Caco-2 (cell line): ENCODE measurements at regions not wholly inside any gene's neighbourhood (a gene's known extent, or its start where the extent isn't known, plus 50 kb on each side); places are given as distances from the start of the nearest gene placed in this dataset.

Experiments used
- BruUV-seq: library from RNA; stranded (reverse); fragments of 400-500 nt; replicated peaks from 2 replicates; lab custom pipeline; 2021; lab: Mats Ljungman, UMichigan
- CTCF ChIA-PET: fragments of 300-600 bp; sonication (Branson Sonifier 250); formaldehyde crosslinking; loops from one replicate; lab custom pipeline; 2022; ENCODE audit warnings: antibody characterized with exemption; lab: Charles Lee
- POLR2A ChIA-PET: fragments of 300-600 bp; sonication (Branson Sonifier 250); formaldehyde crosslinking; loops from one replicate; lab custom pipeline; 2022; ENCODE audit warnings: antibody characterized with exemption; lab: Charles Lee
- DNase-seq, 2 experiments: peaks; one replicate each; pipeline versions ENCODE4 v3.0.0 to v3.0.0-alpha.2; 2020 to 2022
- H3K27me3 ChIP-seq: replicated peaks from 2 replicates; pipeline ENCODE4 v1.6.0; 2011; ENCODE audit warnings: low read length; ENCODE audit not compliant: control insufficient read depth, insufficient read depth
- H3K36me3 ChIP-seq: 2 replicates; pipeline ENCODE4 v1.5.1; 2011; ENCODE audit warnings: low read length; ENCODE audit not compliant: control insufficient read depth, insufficient read depth
- H3K4me1 ChIP-seq: fragments of 250-450 bp; sonication (Bioruptor Pico); 2 replicates; pipeline ENCODE4 v1.5.1; 2020; ENCODE audit warnings: mild to moderate bottlenecking
- H3K4me3 ChIP-seq: 2 replicates; pipeline ENCODE4 v1.5.1; 2011; ENCODE audit warnings: low read depth, mild to moderate bottlenecking, control low read depth, low read length
- H3K9me3 ChIP-seq: fragments of 250-450 bp; sonication (Bioruptor Pico); 2 replicates; pipeline ENCODE4 v1.5.1; 2020; ENCODE audit warnings: mild to moderate bottlenecking, moderate library complexity
- H3K27ac Mint-ChIP-seq: one replicate; pipeline ENCODE4 v1.8.0; 2022; ENCODE audit warnings: mixed read lengths; ENCODE audit not compliant: unreplicated experiment
- H3K27me3 Mint-ChIP-seq: one replicate; pipeline ENCODE4 v1.8.0; 2022; ENCODE audit warnings: mixed read lengths; ENCODE audit not compliant: insufficient read depth, unreplicated experiment
- H3K36me3 Mint-ChIP-seq: one replicate; pipeline ENCODE4 v1.8.0; 2022; ENCODE audit warnings: mild to moderate bottlenecking, mixed read lengths; ENCODE audit not compliant: insufficient read depth, unreplicated experiment
- H3K4me1 Mint-ChIP-seq: one replicate; pipeline ENCODE4 v1.8.0; 2022; ENCODE audit warnings: low read depth, mixed read lengths; ENCODE audit not compliant: unreplicated experiment
- H3K4me3 Mint-ChIP-seq: one replicate; pipeline ENCODE4 v1.8.0; 2022; ENCODE audit warnings: mild to moderate bottlenecking, moderate library complexity, mixed read lengths; ENCODE audit not compliant: unreplicated experiment
- H3K9me3 Mint-ChIP-seq: one replicate; pipeline ENCODE4 v1.8.0; 2022; ENCODE audit warnings: mixed read lengths; ENCODE audit not compliant: unreplicated experiment
- intact Hi-C: fragments of 100-400 bp; cut with micrococcal nuclease; formaldehyde crosslinking; loops from one replicate; pipeline ENCODE4 v1.10.0; 2022; ENCODE audit not compliant: unreplicated experiment
- TF ChIP-seq, protein P1 (sequence below), 2 experiments: fragments of 200-600 bp in 1 of 2; IDR thresholded peaks; 1 replicate in 1 of 2; 2 replicates in 1 of 2; pipeline versions ENCODE4 v1.5.1 to v1.8.0; 2011 to 2022; ENCODE audit warnings: antibody characterized with exemption in 1 of 2, control low read depth in 1 of 2, inconsistent platforms in 1 of 2, low read depth in 1 of 2, low read length in 1 of 2, mild to moderate bottlenecking in 1 of 2, moderate library complexity in 1 of 2; ENCODE audit not compliant: insufficient read depth in 1 of 2, severe bottlenecking in 1 of 2, unreplicated experiment in 1 of 2

DNA sequence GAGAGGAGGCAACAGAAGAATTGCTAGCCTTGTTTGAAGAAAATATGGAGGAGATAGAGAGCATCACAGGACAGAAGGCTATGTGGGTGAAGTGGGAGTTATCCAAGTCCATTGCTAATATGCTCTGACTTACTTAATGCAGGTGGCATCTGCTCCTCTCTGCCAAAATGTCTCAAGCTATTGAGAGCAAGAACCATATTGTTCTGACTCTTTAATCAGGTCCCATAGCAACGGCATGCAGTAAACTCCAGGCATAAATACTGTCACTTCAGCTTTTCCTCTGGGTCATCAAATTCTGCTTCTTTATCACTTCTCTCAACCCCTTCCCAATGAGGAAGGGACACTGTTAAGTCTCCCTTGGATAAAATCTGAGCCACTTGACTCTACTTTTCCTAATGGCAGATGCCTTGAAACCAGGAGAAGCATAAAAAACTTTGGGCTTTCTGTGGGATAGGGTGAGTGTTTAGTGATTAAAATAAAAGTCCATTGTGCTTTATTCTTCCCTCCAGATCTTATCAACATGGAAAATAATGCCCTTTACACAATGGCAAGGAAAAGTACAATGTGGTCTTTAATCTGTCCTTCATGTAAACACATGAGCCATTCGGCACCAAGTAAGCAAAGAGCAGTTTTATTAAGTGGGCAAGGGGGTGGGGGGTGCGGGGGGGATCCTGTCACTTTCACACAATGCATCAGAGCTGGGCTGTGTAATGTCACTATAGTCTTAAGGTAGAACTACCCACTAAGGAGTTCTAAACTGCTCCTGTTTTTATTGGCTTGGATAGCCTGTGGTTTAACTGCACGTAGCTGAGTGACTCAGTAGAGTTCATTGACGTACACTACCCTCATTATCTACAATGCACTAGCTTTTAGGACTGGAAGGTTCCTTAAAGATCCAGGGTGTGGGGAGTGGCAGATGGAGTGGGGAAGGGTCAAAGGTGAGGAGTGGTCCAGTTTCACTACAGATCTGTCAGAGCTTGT is 71.0 kb upstream of the TARS1 start:
- H3K4me1 Mint-ChIP-seq: no peaks in the 10 kb centered on the region
- H3K9me3 Mint-ChIP-seq: no peaks in the 10 kb centered on the region
- no TSS peak for BruUV-seq
- H3K4me1 ChIP-seq: no peaks in the 10 kb centered on the region
- no peak overlapping the region for H3K27ac Mint-ChIP-seq
- CTCF ChIA-PET: no interaction called here
- no peak overlapping the region for H3K4me3 Mint-ChIP-seq
- DNase-seq: no peak
- POLR2A ChIA-PET: no interaction called here
- H3K27me3 Mint-ChIP-seq: peaks cover 4% of the 10 kb centered on the region
- no peaks in the 10 kb centered on the region for H3K36me3 Mint-ChIP-seq
- intact Hi-C loops: no loop called here
- H3K4me3 ChIP-seq: no peak overlapping the region
- H3K9me3 ChIP-seq: no peaks in the 10 kb centered on the region
- H3K27me3 ChIP-seq: no peaks in the 10 kb centered on the region
- TF ChIP-seq, protein P1, sequence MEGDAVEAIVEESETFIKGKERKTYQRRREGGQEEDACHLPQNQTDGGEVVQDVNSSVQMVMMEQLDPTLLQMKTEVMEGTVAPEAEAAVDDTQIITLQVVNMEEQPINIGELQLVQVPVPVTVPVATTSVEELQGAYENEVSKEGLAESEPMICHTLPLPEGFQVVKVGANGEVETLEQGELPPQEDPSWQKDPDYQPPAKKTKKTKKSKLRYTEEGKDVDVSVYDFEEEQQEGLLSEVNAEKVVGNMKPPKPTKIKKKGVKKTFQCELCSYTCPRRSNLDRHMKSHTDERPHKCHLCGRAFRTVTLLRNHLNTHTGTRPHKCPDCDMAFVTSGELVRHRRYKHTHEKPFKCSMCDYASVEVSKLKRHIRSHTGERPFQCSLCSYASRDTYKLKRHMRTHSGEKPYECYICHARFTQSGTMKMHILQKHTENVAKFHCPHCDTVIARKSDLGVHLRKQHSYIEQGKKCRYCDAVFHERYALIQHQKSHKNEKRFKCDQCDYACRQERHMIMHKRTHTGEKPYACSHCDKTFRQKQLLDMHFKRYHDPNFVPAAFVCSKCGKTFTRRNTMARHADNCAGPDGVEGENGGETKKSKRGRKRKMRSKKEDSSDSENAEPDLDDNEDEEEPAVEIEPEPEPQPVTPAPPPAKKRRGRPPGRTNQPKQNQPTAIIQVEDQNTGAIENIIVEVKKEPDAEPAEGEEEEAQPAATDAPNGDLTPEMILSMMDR (IDR thresholded peaks at IDR 0.05; ENCODE audit: insufficient read depth in 1 of 2, low read depth in 1 of 2, low read length in 1 of 2, severe bottlenecking in 1 of 2, unreplicated experiment in 1 of 2): no peak
- H3K36me3 ChIP-seq: no peaks in the 10 kb centered on the region

DNA sequence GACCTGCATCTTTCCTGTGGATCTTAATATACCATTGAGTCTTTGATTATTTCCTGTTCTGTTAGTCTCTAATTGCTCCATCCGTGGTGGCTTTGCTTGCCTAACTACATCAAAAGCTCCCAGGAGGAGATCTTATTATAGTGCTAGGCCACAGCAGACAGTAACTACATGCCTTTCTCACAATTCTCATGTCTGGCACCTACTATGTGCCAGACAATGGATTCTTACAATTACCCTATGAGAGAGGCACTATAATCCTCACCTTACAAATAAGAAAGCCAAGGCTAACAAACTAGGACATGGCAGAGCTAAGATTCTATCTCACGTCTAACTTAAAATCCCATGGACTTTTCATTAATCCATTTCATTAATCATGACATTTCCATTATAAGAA is 70.3 kb upstream of the TARS1 start:
- no peaks in the 10 kb centered on the region for H3K4me1 ChIP-seq
- H3K36me3 Mint-ChIP-seq: no peaks in the 10 kb centered on the region
- TF ChIP-seq, protein P1 (IDR thresholded peaks at IDR 0.05; ENCODE audit: insufficient read depth in 1 of 2, low read depth in 1 of 2, low read length in 1 of 2, severe bottlenecking in 1 of 2, unreplicated experiment in 1 of 2): no peak
- H3K9me3 ChIP-seq: no peaks in the 10 kb centered on the region
- intact Hi-C loops: no loop called here
- H3K27me3 Mint-ChIP-seq: peaks cover 4% of the 10 kb centered on the region
- H3K4me1 Mint-ChIP-seq: no peaks in the 10 kb centered on the region
- H3K36me3 ChIP-seq: no peaks in the 10 kb centered on the region
- H3K27ac Mint-ChIP-seq: no peak overlapping the region
- POLR2A ChIA-PET: no interaction called here
- BruUV-seq: no TSS peak
- DNase-seq: no peak
- CTCF ChIA-PET: no interaction called here
- H3K9me3 Mint-ChIP-seq: no peaks in the 10 kb centered on the region
- no peak overlapping the region for H3K4me3 Mint-ChIP-seq
- H3K27me3 ChIP-seq: no peaks in the 10 kb centered on the region
- no peak overlapping the region for H3K4me3 ChIP-seq

DNA sequence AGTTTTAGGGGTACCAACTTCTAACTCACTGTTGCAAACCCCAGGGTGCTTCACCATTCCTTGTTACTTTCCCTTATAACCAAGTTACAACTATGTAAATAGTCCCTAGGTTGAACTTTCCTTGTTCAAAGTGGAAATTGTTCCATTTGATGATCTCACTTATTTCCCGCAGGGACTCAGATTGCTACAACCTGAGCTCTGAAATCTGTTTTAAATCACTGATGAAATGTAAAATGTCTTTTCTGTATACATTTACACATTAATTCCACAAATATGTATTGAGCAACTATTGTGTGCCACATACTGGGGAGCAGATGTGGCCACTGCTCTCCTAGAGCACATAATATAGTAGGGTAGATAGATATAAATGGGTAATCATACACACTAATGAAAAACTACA is 69.1 kb upstream of the TARS1 start:
- ChIA-PET CTCF (no interaction called here), POLR2A (no interaction called here)
- Histone ChIP-seq H3K9me3 (no peaks in the 10 kb centered on the region), H3K4me1 (no peaks in the 10 kb centered on the region), H3K27me3 (no peaks in the 10 kb centered on the region), H3K4me3 (no peak overlapping the region), H3K36me3 (no peaks in the 10 kb centered on the region)
- DNase-seq: no peak
- H3K9me3 Mint-ChIP-seq: no peaks in the 10 kb centered on the region
- peaks cover 4% of the 10 kb centered on the region for H3K27me3 Mint-ChIP-seq
- H3K4me1 Mint-ChIP-seq: no peaks in the 10 kb centered on the region
- no peak overlapping the region for H3K27ac Mint-ChIP-seq
- TF ChIP-seq, protein P1 (IDR thresholded peaks at IDR 0.05; ENCODE audit: insufficient read depth in 1 of 2, low read depth in 1 of 2, low read length in 1 of 2, severe bottlenecking in 1 of 2, unreplicated experiment in 1 of 2): no peak
- intact Hi-C loops: no loop called here
- H3K36me3 Mint-ChIP-seq: no peaks in the 10 kb centered on the region
- no peak overlapping the region for H3K4me3 Mint-ChIP-seq
- BruUV-seq: no TSS peak
